ENCODE measurements at regions not wholly inside any gene's neighbourhood (a gene's known extent, or its start where the extent isn't known, plus 50 kb on each side); places are given as distances from the start of the nearest gene placed in this dataset.

- DNase-seq, result no peak
- 62 to 74% methylated on average over 9 of the region's 9 CpGs for WGBS, 2 donors
- Histone ChIP-seq H3K4me3 (replicated peaks in 1 of 3) (no peak overlapping the region), H3K36me3 (no peaks in the 10 kb centered on the region), H3K27me3 (no peaks in the 10 kb centered on the region), H3K4me1 (no peaks in the 10 kb centered on the region), H3K27ac (no peak overlapping the region), H3K9me3 (no peaks in the 10 kb centered on the region)
- TF ChIP-seq CTCF (IDR thresholded peaks at IDR 0.05), result no peak
- no peak for TF ChIP-seq POLR2A (IDR thresholded peaks at IDR 0.05)
- intact Hi-C loops (cut with DNase I), result no loop called here
Measured at GRCh38 chr5:168073991-168074800, 217.2 kb upstream of the WWC1 start.

- Histone ChIP-seq H3K36me3 (no peaks in the 10 kb centered on the region), H3K27me3 (no peaks in the 10 kb centered on the region), H3K9me3 (no peaks in the 10 kb centered on the region), H3K4me3 (replicated peaks in 1 of 3) (no peak overlapping the region), H3K4me1 (no peaks in the 10 kb centered on the region), H3K27ac (no peak overlapping the region)
- 89 to 94% methylated on average over 3 of the region's 3 CpGs for WGBS, 2 donors
- intact Hi-C loops (cut with DNase I), result no loop called here
- DNase-seq, result no peak
- TF ChIP-seq CTCF (IDR thresholded peaks at IDR 0.05) (no peak), POLR2A (IDR thresholded peaks at IDR 0.05) (no peak)
Measured at GRCh38 chr5:168075387-168075786, 216.1 kb upstream of the WWC1 start.

GRCh38 chr5:168076561-168076991 lies 214.9 kb upstream of the WWC1 start:
- no peak overlapping the region for H3K27ac ChIP-seq
- intact Hi-C loops (cut with DNase I), result no loop called here
- H3K27me3 ChIP-seq, result no peaks in the 10 kb centered on the region
- H3K4me1 ChIP-seq, result no peaks in the 10 kb centered on the region
- peak; percentile 7 to 36 for DNase-seq
- TF ChIP-seq CTCF (IDR thresholded peaks at IDR 0.05) (peak in 2 of 6 experiments; percentile 9 to 29), POLR2A (IDR thresholded peaks at IDR 0.05) (no peak)
- H3K9me3 ChIP-seq, result no peaks in the 10 kb centered on the region
- no peaks in the 10 kb centered on the region for H3K36me3 ChIP-seq
- WGBS, 2 donors, result 57 to 68% methylated on average over 2 of the region's 2 CpGs
- H3K4me3 ChIP-seq (replicated peaks in 1 of 3), result no peak overlapping the region

GRCh38 chr5:168085261-168086031 lies 206.0 kb upstream of the WWC1 start:
- Histone ChIP-seq H3K27ac (no peak overlapping the region), H3K4me1 (no peaks in the 10 kb centered on the region), H3K27me3 (no peaks in the 10 kb centered on the region), H3K9me3 (no peaks in the 10 kb centered on the region), H3K4me3 (replicated peaks in 1 of 3) (no peak overlapping the region), H3K36me3 (no peaks in the 10 kb centered on the region)
- DNase-seq, result no peak
- no peak for TF ChIP-seq CTCF (IDR thresholded peaks at IDR 0.05)
- no peak for TF ChIP-seq POLR2A (IDR thresholded peaks at IDR 0.05)
- 68 to 75% methylated on average over 7 to 9 of the region's 9 CpGs for WGBS, 2 donors
- intact Hi-C loops (cut with DNase I), result no loop called here

- Histone ChIP-seq H3K4me1 (no peaks in the 10 kb centered on the region), H3K27me3 (no peaks in the 10 kb centered on the region), H3K4me3 (replicated peaks in 1 of 3) (no peak overlapping the region), H3K27ac (no peak overlapping the region), H3K9me3 (no peaks in the 10 kb centered on the region), H3K36me3 (no peaks in the 10 kb centered on the region)
- DNase-seq, result no peak
- TF ChIP-seq CTCF (IDR thresholded peaks at IDR 0.05) (no peak), POLR2A (IDR thresholded peaks at IDR 0.05) (no peak)
- WGBS, 2 donors, result 61 to 73% methylated on average over 11 of the region's 11 CpGs
- intact Hi-C loops (cut with DNase I), result no loop called here
Measured at GRCh38 chr5:168086104-168086610, 205.3 kb upstream of the WWC1 start.

All from thyroid gland (tissue), 4 donors.